OCI-LY1 (cell line): ENCODE measurements at regions not wholly inside any gene's neighbourhood (a gene's known extent, or its start where the extent isn't known, plus 50 kb on each side); places are given as distances from the start of the nearest gene placed in this dataset.

Experiments used
- H2AFZ ChIP-seq: fragments of 200-600 bp; sonication (generic), shearing (Covaris generic); 2 replicates; pipeline ENCODE4 v1.6.0; 2014; ENCODE audit warnings: antibody characterized with exemption, mild to moderate bottlenecking, low read length
- H3F3A ChIP-seq: fragments of 200-600 bp; sonication (generic), shearing (Covaris generic); 2 replicates; pipeline ENCODE4 v1.6.0; 2014; ENCODE audit warnings: mild to moderate bottlenecking, antibody characterized with exemption, low read length, moderate library complexity; ENCODE audit not compliant: insufficient read depth
- H3K27ac ChIP-seq: fragments of 200-600 bp; sonication (generic); 2 replicates; pipeline ENCODE4 v1.5.1; 2014; ENCODE audit warnings: low read length, mixed run types, mild to moderate bottlenecking, low read depth; ENCODE audit not compliant: poor library complexity, severe bottlenecking
- H3K27me3 ChIP-seq: fragments of 200-600 bp; sonication (generic); 2 replicates; pipeline ENCODE4 v1.6.0; 2014; ENCODE audit warnings: antibody characterized with exemption, mild to moderate bottlenecking, low read length, moderate library complexity; ENCODE audit not compliant: insufficient read depth
- H3K36me3 ChIP-seq: fragments of 200-600 bp; sonication (generic); 2 replicates; pipeline ENCODE4 v1.6.1; 2014; ENCODE audit warnings: mild to moderate bottlenecking, antibody characterized with exemption, low read length, moderate library complexity, mixed read lengths; ENCODE audit not compliant: insufficient read depth
- H3K4me1 ChIP-seq: fragments of 200-600 bp; sonication (generic); 2 replicates; pipeline ENCODE4 v1.5.1; 2014; ENCODE audit warnings: mild to moderate bottlenecking, low read length, moderate library complexity; ENCODE audit not compliant: insufficient read depth, severe bottlenecking
- H3K4me2 ChIP-seq: fragments of 200-600 bp; sonication (generic), shearing (Covaris generic); 2 replicates; pipeline ENCODE4 v1.6.1; 2014; ENCODE audit warnings: low read length
- H3K4me3 ChIP-seq: fragments of 200-600 bp; sonication (generic); 2 replicates; pipeline ENCODE4 v1.5.1; 2014; ENCODE audit warnings: low read length, low read depth, mild to moderate bottlenecking, mixed read lengths; ENCODE audit not compliant: poor library complexity, severe bottlenecking
- H3K79me2 ChIP-seq: fragments of 200-600 bp; shearing (Covaris generic); 2 replicates; pipeline ENCODE4 v1.6.1; 2016; ENCODE audit warnings: mixed run types, low read length, mixed read lengths; ENCODE audit not compliant: insufficient read depth
- H3K9ac ChIP-seq: fragments of 200-600 bp; sonication (generic), shearing (Covaris generic); 2 replicates; pipeline ENCODE4 v1.6.1; 2014; ENCODE audit warnings: mild to moderate bottlenecking, low read length, mixed read lengths
- H3K9me2 ChIP-seq: fragments of 200-600 bp; sonication (generic), shearing (Covaris generic); 2 replicates; pipeline ENCODE4 v1.6.1; 2014; ENCODE audit warnings: low read depth, mild to moderate bottlenecking, low read length, mixed read lengths
- H3K9me3 ChIP-seq: fragments of 200-600 bp; shearing (Covaris generic); 2 replicates; pipeline ENCODE4 v1.6.1; 2014; ENCODE audit warnings: low read length, mixed read lengths
- H4K20me1 ChIP-seq: fragments of 200-600 bp; sonication (generic), shearing (Covaris generic); 2 replicates; pipeline ENCODE4 v1.6.0; 2016; ENCODE audit warnings: mild to moderate bottlenecking, low read length; ENCODE audit not compliant: insufficient read depth
- CTCF ChIP-seq: fragments of 200-600 bp; sonication (generic), shearing (Covaris generic); IDR thresholded peaks from 2 replicates; pipeline ENCODE4 v1.5.1; 2017; ENCODE audit warnings: mild to moderate bottlenecking, antibody characterized with exemption, low read length, moderate library complexity, mixed read lengths
- EZH2 ChIP-seq: fragments of 200-600 bp; sonication (generic), shearing (Covaris generic); IDR thresholded peaks from 2 replicates; pipeline ENCODE4 v1.8.0; 2017; ENCODE audit warnings: borderline replicate concordance, mixed run types, mild to moderate bottlenecking, antibody characterized with exemption, low read length, moderate library complexity, mixed read lengths

DNA sequence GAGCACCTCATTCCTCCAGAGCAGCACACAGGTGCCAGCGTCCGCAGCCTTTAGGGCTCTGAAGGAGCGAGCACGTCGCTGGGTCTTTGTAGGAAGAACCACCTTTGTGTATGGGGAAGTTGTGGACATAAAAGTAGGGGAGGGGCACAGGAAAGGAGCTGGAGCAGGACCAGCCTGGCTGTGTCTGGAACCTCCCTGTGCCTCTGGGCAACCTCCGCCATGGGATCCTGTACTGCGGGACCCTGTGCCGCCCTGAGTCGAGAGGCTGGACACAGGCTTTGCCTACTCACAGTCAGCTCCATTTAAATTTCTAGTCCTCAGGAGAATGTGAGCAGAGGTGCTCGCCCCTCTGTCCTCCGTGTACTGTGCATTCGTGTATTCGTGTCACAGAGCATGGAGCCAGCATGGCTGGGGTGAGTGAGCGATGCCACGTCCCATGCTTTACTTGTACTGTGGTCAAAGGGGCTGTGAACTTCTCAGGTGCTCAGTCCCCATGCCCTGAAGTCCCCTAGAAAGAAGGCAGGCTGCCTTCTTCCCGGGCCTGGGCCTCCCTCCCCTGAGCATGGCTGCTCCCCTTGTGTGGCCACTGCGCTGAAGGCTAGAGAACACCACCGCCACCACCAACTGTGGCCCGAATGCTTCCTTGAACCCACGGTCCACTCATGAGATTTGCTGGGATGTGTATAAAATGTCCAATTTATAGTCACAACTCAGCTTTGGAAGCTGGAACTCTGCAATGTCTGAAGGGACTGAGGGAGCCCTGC lies 99.9 kb downstream of the TEX29 start:
- Histone ChIP-seq H3K4me2 (no peak overlapping the region), H3K36me3 (no peaks in the 10 kb centered on the region), H3K9me2 (no peaks in the 10 kb centered on the region), H2AFZ (no peak overlapping the region), H3K79me2 (no peaks in the 10 kb centered on the region), H3K9ac (no peak overlapping the region), H3K4me1 (no peaks in the 10 kb centered on the region), H3K9me3 (no peaks in the 10 kb centered on the region), H3K27ac (no peak overlapping the region), H4K20me1 (no peaks in the 10 kb centered on the region), H3K27me3 (0 out of 2 replicates have a peak, but pooled peaks cover 16% of the 10 kb centered on the region), H3F3A (no peaks in the 10 kb centered on the region), H3K4me3 (no peak overlapping the region)
- TF ChIP-seq CTCF: no peak
- TF ChIP-seq EZH2: no peak

DNA sequence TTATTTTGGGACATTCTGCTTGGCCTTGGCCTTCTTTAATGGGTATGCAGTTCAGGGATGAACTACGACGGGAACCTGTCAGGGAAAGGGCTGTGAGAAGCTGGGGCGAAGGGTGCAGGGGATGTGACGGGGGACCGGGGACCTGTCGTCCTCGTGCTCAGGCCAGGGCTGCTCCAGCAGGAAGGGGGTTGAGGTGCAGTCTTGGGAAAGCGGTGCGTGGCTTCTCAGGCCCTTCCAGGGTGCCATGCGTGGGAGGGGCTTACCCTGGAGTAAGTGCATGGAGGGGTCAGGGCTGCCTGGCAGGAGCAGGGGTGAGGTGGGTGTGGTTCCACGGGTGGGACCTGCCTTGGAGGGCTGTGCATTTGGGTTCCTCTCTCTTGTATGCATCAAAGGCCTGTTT lies 100.8 kb downstream of the TEX29 start:
- no peaks in the 10 kb centered on the region for H3K9me3 ChIP-seq
- TF ChIP-seq CTCF (no peak), EZH2 (no peak)
- no peaks in the 10 kb centered on the region for H3K4me1 ChIP-seq
- no peak overlapping the region for H3K4me2 ChIP-seq
- no peak overlapping the region for H3K4me3 ChIP-seq
- H3K9ac ChIP-seq: no peak overlapping the region
- H3K9me2 ChIP-seq: no peaks in the 10 kb centered on the region
- no peaks in the 10 kb centered on the region for H3K36me3 ChIP-seq
- H3F3A ChIP-seq: no peaks in the 10 kb centered on the region
- H3K27ac ChIP-seq: no peak overlapping the region
- H2AFZ ChIP-seq: no peak overlapping the region
- H3K79me2 ChIP-seq: no peaks in the 10 kb centered on the region
- no peaks in the 10 kb centered on the region for H4K20me1 ChIP-seq
- H3K27me3 ChIP-seq: 0 out of 2 replicates have a peak, but pooled peaks cover 16% of the 10 kb centered on the region

- H3F3A ChIP-seq: no peaks in the 10 kb centered on the region
These were observed 101.9 kb downstream of the TEX29 start for GRCh38 chr13:111422348-111422747.

More at GRCh38 chr13:111422348-111422747, 101.9 kb downstream of the TEX29 start:
- Histone ChIP-seq H3K9me2 (no peaks in the 10 kb centered on the region), H3K4me3 (no peak overlapping the region), H3K79me2 (no peaks in the 10 kb centered on the region), H2AFZ (no peak overlapping the region), H3K9ac (no peak overlapping the region), H3K9me3 (no peaks in the 10 kb centered on the region), H3K27ac (no peak overlapping the region), H3K4me1 (no peaks in the 10 kb centered on the region), H4K20me1 (no peaks in the 10 kb centered on the region), H3K4me2 (no peak overlapping the region), H3K27me3 (0 out of 2 replicates have a peak, but pooled peaks cover 9% of the 10 kb centered on the region), H3K36me3 (no peaks in the 10 kb centered on the region)
- no peak for TF ChIP-seq EZH2
- TF ChIP-seq CTCF: no peak
